ENCODE measurements at regions not wholly inside any gene's neighbourhood (a gene's known extent, or its start where the extent isn't known, plus 50 kb on each side); places are given as distances from the start of the nearest gene placed in this dataset.

DNA sequence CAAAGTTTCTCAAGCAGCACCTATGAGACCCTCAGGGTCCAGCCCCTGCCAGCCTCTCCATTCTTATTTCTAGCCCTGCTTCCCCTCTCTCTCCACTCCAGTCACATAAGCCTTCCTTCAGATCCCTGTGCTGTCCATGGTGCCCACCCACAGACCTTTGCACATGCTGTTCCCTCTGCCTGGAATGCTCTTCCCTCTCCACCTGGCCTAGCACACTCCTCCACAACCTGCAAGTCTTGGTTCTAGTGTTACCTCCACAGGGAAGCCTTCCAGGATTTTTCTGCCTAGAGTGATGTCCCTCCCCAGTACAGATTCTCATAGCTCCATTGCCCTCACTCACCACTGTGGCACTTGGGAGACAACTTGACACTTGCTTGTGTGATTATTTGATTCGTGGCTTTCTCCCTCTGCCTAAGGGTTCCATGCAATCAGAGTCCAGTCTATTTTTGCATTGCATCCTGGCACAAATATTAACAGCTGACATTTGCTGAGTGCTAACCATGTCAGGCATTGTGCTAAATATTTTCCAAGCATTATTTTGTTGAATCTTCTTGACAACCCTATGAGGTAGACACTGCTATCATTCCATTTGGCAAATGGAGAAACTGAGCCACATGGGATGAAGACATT lies 127.3 kb downstream of the SYF2 start:
- no peak for DNase-seq (ENCODE audit: low read depth)

DNA sequence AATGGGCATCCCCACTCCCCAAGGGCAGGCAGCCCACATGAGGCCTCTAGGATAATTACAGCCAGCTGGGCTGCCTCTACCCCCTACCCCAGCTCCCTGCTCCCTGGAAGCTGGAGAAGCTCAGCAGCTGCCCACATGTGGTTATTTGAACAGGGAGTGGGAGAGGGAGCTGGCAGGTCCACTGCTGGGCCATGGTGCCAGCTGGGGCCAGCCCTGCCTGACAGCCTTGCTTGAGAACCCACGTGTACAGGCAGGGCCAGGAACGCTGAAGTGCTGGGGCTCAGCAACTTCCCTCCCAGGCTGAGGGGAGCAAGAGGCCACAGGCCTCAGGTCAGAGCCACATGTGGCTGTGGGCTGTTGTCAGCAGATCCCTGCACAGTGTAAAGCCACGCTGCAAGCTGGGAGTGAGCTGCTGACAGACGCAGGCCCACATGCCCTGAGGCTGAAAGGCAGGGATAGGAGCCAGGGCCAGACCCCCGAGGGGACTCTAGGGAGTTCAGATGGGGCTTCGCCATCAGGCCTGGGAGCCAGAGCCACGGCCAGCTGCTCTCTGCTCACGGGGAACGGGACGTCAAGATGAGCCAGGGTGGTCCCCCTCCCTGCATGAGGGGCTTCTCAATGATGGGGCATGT lies 129.0 kb downstream of the SYF2 start:
- DNase-seq (ENCODE audit: low read depth): no peak

DNA sequence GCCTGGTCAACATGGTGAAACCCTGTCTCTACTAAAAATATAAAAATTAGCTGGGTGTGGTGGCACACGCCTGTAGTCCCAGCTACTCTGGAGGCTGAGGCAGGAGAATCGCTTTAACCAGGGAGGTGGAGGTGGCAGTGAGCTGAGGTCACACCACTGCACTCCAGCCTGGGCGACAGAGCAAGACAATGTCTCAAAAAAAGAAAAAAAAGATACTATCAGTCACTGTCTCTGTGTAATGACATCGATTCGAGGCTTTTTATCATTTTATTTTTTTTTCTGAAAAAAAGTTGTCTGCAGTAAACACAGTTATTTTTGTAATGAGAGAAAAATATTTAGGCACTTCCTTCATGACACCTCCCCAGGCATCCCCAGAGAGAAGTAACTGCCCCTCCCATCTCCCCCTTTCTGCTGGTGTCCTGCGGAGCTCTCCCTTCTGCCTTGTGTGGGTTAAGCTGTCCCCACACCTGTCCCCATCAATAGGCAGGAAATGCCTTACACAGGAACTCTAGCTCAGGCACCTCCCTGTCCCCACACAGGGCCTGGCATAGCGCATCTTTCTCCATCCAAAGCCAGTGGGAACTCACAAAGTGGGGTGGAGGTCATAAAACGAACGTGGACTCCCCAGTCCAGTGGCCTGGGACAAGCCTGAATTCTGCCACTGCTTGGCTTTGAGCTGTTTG lies 132.0 kb downstream of the SYF2 start:
- no peak for DNase-seq (ENCODE audit: low read depth)

DNA sequence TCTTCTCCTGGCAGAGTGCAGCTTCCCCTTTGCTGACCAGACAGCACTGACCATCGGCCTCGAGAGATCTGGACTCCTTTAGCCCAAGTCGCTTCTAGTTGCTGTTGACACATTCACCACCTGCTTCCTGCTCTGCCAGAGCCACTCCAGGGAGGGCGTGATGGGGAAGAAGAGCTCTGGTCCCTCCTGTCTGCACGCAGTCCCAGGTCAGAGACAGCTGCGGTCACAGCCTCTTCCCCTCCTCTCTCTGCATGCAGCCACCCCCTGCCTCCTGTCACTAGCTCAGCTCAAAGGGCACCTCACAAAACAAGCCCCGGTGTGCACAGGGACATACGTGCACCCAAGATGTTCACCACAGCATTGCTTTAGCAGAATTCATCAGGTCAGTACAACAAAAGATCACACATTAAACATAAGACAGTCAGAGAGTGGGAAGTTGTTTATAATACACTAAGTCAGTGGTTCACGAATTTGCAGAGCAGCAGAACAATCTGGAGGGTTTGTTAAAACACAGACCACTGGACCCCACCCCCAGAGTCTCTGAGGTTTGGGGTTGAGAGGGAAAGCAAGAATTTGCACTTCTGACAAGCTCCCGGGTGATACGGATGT lies 132.9 kb downstream of the SYF2 start:
- no peak for DNase-seq (ENCODE audit: low read depth)

DNA sequence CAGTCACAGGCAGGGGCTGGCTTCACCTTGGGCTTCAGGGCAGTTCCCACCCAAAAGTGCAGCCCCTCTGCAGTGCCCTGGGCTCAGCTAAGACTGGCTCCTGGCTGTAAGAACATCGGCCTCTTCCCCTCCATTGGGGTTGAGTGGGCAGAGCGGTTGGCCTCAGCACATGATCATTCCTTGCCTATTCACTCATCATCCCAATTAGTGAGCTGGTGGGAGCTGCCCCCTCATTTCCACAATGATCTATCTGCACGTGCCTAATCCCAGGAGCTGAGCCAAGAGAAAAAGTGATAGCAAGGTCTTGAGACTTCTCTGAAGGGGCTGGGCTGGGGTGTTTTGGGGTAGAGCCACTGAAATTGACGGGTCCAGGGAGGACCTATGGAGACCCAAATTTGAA lies 133.6 kb downstream of the SYF2 start:
- DNase-seq (ENCODE audit: low read depth): no peak

DNA sequence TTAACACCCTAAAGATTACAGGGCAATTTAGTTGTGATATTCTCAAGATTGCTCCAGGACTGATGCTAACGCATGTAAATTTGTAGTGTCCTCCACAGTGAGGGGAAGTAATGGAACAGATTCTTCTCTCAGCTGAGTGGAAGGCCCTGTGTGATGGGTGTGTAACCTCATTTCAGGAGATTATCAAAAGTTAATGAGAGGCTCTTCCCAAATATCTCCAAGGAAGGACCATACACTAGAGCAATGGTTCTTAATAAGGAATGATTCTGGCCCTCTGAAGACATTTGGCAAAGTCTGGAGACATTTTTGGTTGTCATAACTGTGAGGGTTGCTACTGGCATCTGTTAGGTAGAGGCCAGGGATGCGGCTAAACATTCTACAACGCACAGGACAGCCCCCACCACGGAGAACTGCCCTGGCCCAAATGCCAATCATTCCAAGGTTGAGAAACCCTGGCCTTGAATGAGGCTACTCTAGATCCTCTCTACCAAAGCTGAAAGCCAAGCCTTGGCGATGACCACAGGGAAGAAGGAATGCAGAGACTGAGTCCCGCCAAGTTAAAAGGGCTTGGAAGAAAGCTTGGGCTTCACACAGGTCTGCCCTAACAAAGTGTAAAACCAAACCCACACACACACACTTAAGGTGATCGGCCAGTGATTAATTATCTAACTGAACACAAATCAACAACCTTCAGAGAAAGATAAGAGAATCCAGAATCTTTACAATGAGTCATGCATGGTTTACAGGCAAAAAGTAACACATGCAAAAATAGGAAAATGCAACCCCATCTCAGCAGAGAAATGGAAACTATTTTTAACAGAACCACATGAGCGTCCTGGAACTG lies 135.8 kb downstream of the SYF2 start:
- no peak for DNase-seq (ENCODE audit: low read depth)

DNA sequence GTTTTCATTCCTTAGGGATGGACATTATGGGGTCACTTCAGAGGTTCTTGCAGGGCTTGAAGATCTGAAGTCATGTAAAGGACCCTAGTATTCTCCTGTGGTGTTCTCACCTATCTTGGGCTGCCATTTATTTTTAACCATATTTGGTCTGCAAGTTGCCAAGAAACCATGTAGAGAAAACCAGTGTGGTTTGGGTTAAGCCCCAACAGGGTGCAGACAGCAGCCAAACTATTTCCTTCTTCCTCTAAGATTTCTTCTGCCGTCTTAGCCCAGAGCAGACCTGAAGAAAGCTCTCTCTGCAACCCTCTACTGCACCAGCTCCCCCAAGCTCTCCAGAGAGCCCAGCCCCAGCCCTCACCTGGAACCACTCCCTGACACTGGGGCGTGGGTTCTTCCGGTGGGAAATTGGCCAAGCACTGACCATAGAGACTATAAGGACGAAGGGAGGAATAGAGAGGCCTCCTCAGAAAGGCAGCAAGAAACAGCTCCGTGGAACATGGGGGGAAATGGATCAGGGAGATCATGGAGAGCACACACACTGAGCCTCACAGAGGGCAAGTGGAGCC lies 136.6 kb downstream of the SYF2 start:
- DNase-seq (ENCODE audit: low read depth): no peak

DNA sequence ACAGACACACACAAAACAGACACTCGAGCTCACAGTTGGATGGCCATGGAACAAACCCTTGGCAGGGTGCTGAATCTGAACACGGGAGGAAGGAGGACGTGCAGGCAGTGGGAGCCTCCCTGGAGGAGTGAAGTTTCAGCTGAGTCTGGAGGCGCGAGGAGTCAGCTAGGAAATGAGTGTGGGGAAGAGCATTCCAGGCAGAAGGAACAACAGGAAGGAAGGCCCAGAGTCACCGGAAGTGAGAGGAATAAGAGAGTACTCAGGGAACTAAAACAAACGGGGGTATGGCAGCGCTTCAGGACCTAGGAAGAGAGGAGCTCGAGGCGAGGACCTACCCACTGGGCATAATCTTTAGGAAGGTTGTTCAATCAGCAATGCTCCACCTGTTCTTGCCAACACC lies 137.3 kb downstream of the SYF2 start:
- DNase-seq (ENCODE audit: low read depth): no peak

DNA sequence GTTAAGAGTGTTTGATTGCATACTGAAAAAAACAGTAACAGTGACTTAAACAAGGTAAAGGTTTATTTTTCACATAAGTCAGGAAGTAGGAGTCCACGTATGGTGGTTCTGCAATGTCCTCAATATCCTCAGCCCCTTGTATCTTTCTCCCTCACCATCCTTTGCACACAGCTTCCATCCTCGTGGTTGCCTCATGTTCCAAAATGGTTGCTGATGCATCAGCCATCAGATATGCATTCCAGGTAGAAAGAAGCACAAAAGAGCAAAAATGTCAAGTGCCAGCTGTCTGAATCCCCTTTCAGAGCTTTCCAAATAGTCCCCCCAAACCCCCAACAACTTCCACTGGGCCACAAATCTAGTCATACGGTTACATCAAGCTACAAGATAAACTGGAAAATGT lies 138.1 kb downstream of the SYF2 start:
- DNase-seq (ENCODE audit: low read depth): no peak

DNA sequence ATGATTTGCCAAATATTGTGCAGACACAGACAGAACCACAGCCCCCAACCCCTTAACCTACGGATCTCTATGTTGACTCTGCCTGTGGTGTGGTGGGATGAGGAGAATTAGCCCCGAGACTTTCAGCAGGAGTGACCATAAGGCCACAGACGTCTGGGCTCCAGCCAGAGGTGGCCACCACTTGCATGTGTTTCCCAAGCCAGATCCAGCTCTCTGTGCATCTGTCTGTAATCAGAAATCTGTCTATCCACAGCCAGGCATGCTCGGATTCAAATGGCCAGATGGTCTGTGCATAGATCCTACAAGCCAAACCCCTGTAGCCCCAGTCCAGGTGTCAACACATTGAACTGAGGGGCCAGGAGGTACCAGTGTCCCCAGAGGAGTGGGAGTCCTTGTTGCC lies 140.6 kb downstream of the SYF2 start:
- no peak for DNase-seq (ENCODE audit: low read depth)

DNA sequence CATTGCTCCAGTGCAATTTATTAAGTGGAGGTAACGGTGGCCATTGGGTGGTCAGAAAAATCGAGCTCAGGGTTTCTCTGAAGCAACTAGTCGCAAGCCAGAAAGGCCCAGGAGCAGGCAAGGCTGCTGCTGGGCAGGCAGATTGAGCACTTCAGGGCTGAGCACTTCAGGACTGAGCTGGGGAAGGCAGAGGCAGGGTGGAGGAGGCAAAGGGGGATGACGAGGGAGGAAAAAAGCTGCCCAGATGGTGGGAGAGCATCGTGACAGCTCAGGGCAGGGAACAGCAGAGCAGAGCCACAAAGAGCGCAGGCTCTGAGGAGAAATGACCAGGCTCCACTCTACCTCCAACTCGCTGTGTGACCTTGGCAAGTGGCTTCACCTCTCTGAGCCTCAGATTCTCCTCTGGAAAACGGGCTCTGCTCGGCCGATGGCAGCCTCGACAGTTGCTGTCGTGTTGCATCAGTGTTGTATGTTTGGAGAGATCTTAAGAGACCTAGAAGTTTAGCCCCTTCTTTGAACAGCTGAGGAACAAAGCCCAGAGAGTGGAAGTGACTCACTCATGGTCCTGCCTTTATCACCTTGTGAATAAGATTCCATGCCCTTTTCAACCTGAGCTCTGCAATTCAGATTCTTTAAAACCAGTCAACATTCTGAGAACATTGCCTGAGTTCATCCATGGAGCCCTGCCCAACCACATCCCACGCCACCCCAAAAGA lies 141.4 kb downstream of the SYF2 start:
- no peak for DNase-seq (ENCODE audit: low read depth)

DNA sequence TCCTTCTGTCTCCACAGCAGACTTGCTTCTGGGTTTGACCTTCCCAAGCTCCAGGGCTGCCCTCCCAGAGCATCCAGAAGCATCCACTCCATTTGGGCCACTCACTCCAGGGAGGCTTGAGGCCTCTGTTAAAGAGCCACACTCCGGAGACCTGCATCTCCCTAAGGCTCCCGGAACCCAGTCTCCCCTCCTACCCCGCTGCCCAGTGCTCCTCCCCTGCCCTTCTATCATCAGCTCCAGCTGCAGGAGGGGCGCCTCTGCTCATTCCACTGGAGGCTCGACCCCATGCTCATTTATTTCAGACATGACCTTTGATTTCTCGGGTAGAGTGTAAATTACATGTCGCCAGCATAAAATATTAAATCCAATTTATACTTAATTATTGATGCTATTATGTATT lies 142.5 kb downstream of the SYF2 start:
- no peak for DNase-seq (ENCODE audit: low read depth)

DNA sequence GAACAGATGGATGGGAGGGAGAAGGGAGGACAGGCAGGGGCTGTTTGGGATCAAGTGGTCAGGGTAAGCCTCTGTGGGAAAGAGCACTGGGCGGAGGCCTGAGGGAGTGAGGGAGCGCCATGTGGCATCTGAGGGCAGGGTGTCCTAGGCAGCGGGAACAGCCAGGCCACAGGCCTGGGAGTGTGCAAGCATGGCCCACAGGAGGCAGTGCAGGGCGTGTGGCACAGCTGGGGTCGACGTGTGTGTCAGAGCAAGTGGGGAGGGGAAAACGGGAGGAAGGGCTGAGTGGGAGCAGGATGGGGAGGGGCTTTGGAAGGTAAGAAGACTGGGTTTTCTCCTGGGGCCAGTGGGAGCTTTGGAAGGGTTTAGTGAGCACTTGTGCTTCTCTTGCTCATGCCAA lies 143.4 kb downstream of the SYF2 start:
- DNase-seq (ENCODE audit: low read depth): no peak

DNA sequence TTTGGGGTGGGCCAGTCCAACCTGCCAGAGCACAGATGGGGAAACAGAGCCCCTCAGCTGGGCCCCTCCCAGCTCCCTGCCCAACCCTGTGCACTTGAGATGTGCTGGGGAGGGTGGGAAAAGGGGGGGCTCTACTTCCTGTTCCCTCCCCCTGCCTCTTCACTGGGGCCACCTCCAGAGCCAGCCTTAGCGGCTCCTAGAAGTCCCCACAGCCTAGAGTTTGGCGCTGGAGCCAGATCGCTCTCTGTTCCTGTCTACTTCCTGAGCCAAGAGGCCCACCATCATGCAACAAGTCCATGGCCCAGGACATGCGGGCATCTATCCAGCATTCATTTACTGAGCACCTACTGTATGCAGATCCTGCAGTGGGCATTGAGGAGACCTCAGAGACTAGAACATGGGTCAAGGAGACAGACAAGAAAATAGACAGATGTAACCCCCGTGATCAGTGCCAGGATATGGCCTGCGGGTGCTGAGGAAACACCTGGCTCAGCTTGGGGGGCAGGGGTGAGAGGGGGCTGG lies 144.1 kb downstream of the SYF2 start:
- no peak for DNase-seq (ENCODE audit: low read depth)

DNA sequence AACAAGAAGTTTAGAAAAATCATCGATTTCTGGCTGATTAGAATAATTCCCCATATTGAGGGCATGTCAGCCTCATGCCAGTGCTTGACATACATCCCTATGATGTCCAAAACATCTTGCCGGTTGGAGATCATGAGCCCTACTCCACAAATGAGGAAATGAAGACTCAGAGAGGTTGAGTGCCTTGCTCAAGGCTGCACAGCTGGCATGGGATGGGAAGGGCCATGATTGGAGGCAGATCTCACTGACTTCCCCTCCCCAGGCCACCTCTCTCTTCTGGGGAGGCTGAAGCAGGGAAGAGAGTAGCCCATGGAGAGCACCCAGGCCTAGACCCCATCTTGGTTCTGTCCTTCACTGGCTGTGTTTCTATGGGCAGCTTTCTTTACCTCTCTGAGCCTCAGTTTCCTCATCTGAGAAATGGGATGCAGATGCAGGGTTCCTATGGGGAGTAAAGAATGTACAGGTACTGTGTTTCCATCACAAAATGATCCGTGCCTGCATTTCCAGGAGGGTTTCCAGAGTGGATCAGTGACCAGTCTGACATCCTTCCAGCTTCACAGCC lies 145.7 kb downstream of the SYF2 start:
- DNase-seq (ENCODE audit: low read depth): no peak

DNA sequence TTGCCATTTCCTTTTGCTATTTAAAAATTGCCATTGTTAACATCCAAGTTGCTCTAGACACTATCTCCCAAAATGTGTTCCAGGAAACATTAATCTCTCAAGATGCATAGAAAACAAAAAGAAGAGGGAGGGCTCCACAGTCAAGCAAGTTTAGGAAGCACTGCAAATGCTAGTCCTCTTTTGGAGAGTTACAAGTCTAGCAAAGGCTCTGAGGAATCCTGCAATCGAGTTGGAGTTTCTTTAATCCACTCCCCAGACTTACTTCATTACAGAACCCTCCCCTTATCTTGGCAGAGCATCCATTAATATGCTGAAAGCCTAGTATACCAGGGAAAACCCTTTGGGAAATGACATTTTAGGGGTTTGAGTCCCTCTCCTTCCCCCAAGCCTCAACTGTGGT lies 147.9 kb downstream of the SYF2 start:
- no peak for DNase-seq (ENCODE audit: low read depth)

DNA sequence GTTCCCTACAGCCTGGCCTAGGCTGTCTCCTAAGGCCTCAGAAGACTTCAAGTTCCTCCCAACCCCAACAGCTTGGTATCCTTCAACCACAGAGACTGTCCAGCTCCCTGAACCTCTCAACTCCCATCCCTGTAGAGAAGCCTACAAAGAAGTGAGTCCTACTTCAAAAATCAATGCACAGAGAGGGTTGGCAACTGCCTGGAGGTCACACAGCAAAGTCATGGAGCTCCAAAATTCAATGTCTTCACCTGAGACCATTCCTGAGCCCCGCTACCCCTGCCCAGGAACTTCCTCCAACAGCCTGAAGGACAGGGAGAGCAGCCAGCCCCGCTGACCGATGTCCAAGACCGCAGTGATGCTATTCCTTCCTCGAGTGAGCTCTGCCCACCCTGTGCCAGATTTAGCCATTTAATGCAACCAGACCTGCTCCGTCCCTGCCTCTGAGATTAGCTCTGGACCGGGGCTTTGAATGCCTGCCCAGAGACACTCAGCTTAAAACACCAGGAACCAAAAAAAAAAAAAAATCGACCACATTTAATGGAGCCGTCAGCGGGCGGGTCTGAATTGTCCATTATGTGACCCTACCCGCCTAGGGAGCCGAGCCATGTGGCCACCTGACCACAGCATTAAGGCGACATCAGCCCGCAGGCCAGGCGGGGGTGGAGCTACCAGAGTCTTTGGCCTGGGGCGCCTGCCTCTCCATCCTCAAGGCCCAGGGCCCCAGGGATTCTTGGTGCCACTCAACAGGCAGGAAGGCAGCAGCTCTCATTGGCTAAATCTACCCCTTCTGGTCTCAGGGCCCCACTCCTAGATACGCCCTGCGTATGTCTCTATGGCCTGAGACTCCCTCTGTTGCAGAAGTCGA lies 148.6 kb downstream of the SYF2 start:
- no peak for DNase-seq (ENCODE audit: low read depth)

DNA sequence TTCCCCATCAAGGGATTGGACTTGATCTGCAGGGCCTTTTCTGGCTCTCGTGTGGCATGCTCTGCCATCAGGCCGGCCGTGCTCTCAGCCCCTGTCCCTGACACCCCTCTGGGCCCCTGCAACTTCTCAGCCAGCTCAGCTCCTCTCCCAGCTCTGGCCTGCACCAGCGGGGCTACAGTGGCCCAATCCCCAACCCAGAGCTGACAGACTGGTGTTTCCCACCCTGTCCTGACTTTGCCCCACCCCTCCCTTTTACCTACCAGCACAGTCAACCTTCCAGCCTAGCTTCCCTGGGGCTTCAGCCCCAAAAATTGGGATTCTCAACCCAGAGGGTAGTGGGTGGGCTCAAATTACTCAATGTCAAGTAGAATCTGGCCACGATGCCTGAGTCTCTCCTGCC lies 149.3 kb downstream of the SYF2 start:
- no peak for DNase-seq (ENCODE audit: low read depth)

DNA sequence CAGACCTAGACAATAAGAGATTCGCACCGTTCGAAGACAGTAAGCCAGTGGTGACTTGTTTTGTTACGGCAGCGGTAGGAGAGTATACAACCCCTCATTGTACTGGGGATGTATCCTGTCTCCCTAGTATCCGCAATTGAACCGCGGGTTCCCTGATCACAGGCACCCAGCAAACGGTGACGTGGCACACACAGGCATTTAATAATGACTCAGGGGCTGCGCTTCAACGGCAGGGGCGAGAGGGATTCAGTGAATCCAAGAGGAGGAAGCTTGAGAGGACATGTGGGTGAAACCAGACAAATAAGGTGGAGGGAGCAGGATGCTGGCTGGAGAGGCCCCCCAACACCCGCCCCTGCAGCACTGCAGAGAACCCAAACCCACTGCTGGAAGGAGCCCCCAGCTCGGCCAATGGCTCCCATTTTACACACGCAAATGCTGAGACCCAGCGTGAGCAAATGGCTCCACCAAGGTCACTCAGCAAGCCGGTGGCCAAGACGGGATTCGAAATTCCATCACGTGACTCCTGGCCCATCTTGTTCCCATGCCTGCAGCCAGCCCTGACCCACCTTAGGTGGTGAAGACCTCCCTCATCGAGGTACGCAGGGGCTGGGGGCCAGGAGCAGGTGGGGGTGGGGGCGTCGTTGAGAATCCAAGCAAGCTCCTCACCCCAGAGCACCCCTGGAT lies 149.9 kb downstream of the SYF2 start:
- no peak for DNase-seq (ENCODE audit: low read depth)

All from stromal cell of bone marrow (primary cell).